H1 (cell line): ENCODE measurements at regions not wholly inside any gene's neighbourhood (a gene's known extent, or its start where the extent isn't known, plus 50 kb on each side); places are given as distances from the start of the nearest gene placed in this dataset.

Experiments
- CTCF ChIP-seq, 3 experiments: IDR thresholded peaks; 1 replicate in 2 of 3; 2 replicates in 1 of 3; pipeline versions ENCODE4 v1.5.1 to v1.6.1; 2011; ENCODE audit warnings: low read length in 3 of 3, mild to moderate bottlenecking in 3 of 3, inconsistent platforms in 2 of 3, low read depth in 1 of 3, moderate library complexity in 1 of 3; ENCODE audit not compliant: insufficient read depth in 1 of 3; ENCODE audit errors: control extremely low read depth in 1 of 3
- RFX5 ChIP-seq: IDR thresholded peaks from 2 replicates; pipeline ENCODE4 v1.6.1; 2011; ENCODE audit warnings: low read depth, low read length, improper control_type of control experiment, borderline replicate concordance
- SAP30 ChIP-seq: fragments of 300-600 bp; sonication (generic); IDR thresholded peaks from 2 replicates; pipeline ENCODE4 v1.7.1; 2012; ENCODE audit warnings: low read length, moderate library complexity, mild to moderate bottlenecking, inconsistent platforms; ENCODE audit not compliant: insufficient read depth, insufficient replicate concordance
- SIX5 ChIP-seq: IDR thresholded peaks from 2 replicates; pipeline ENCODE4 v1.6.1; 2011; ENCODE audit warnings: mild to moderate bottlenecking, low read depth, low read length
- TEAD4 ChIP-seq: IDR thresholded peaks from 2 replicates; pipeline ENCODE4 v1.6.1; 2012; ENCODE audit warnings: low read depth, low read length, inconsistent platforms, mixed read lengths
- USF2 ChIP-seq: IDR thresholded peaks from 2 replicates; pipeline ENCODE4 v1.6.1; 2011; ENCODE audit warnings: low read length, improper control_type of control experiment
- TF ChIP-seq, protein P1 (sequence below): IDR thresholded peaks from 2 replicates; pipeline ENCODE4 v1.6.1; 2011; ENCODE audit warnings: low read depth, mild to moderate bottlenecking, low read length; ENCODE audit not compliant: insufficient read depth
- TF ChIP-seq, protein P2 (sequence below): IDR thresholded peaks from 2 replicates; pipeline ENCODE4 v1.6.1; 2012; ENCODE audit warnings: inconsistent platforms

GRCh38 chr13:111472083-111472482 is 151.6 kb downstream of the TEX29 start:
- TF ChIP-seq SIX5 = no peak
- no peak for TF ChIP-seq SAP30
- no peak for TF ChIP-seq USF2
- TF ChIP-seq, protein P1, sequence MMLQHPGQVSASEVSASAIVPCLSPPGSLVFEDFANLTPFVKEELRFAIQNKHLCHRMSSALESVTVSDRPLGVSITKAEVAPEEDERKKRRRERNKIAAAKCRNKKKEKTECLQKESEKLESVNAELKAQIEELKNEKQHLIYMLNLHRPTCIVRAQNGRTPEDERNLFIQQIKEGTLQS = no peak
- no peak for TF ChIP-seq RFX5
- TF ChIP-seq, protein P2, sequence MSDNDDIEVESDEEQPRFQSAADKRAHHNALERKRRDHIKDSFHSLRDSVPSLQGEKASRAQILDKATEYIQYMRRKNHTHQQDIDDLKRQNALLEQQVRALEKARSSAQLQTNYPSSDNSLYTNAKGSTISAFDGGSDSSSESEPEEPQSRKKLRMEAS = no peak
- no peak for TF ChIP-seq CTCF (IDR thresholded peaks at IDR 0.05; ENCODE audit: control extremely low read depth in 1 of 3, insufficient read depth in 1 of 3, low read depth in 1 of 3, low read length in 3 of 3)
- TF ChIP-seq TEAD4 = no peak
